Mucosa of descending colon (tissue), 3 donors: ENCODE measurements at regions not wholly inside any gene's neighbourhood (a gene's known extent, or its start where the extent isn't known, plus 50 kb on each side); places are given as distances from the start of the nearest gene placed in this dataset.

Source experiments
- ATAC-seq: fragments of 200-7000 bp; cut with Tn5 transposase; one replicate; pipeline ENCODE4 v1.9.1; 2020; ENCODE audit warnings: mild to moderate bottlenecking, moderate library complexity
- DNase-seq, 3 donors: peaks; one replicate each; pipeline ENCODE4 v3.0.0-alpha.2; 2020
- H3K36me3 ChIP-seq: fragments of 200-600 bp; one replicate; pipeline ENCODE4 v1.8.0; 2021; ENCODE audit warnings: low read depth, mild to moderate bottlenecking
- H3K4me1 ChIP-seq: fragments of 200-600 bp; one replicate; pipeline ENCODE4 v1.8.0; 2021; ENCODE audit warnings: low read depth, mild to moderate bottlenecking
- H3K4me3 ChIP-seq: fragments of 200-600 bp; one replicate; pipeline ENCODE4 v1.8.0; 2021; ENCODE audit warnings: mild to moderate bottlenecking
- H3K9me3 ChIP-seq: fragments of 200-600 bp; one replicate; pipeline ENCODE4 v1.8.0; 2021; ENCODE audit warnings: mild to moderate bottlenecking
- CTCF ChIP-seq: fragments of 200-600 bp; IDR thresholded peaks from one replicate; pipeline ENCODE4 v1.8.0; 2022; ENCODE audit warnings: antibody characterized with exemption, mild to moderate bottlenecking
- intact Hi-C, 2 donors: fragments of 100-400 bp; cut with DNase I in 1 of 2; cut with micrococcal nuclease in 1 of 2; formaldehyde crosslinking; loops; one replicate each; pipeline versions ENCODE4 v1.11.0 to v1.11.1; 2022; cut with DNase I, micrococcal nuclease
- donor health status: DM: no; HTN: no; CAD: no; lungs with moderate emphysema.
- donor health status: DM: no; HTN: no; CAD: no.
- donor health status: DM: no; HTN: yes; CAD: no.

- DNase-seq (no peak), ATAC-seq (no peak)
- intact Hi-C loops: no loop called here
- Histone ChIP-seq H3K4me1 (no peaks in the 10 kb centered on the region), H3K4me3 (no peak overlapping the region), H3K36me3 (no peaks in the 10 kb centered on the region), H3K9me3 (no peaks in the 10 kb centered on the region)
- TF ChIP-seq CTCF: no peak
Observed at GRCh38 chr6:144867761-144868160, 582.6 kb downstream of the UTRN start.

GRCh38 chr6:144870782-144871181 lies 585.6 kb downstream of the UTRN start:
- intact Hi-C loops: no loop called here
- no peak for TF ChIP-seq CTCF
- no peak overlapping the region for H3K4me3 ChIP-seq
- no peaks in the 10 kb centered on the region for H3K4me1 ChIP-seq
- H3K9me3 ChIP-seq: no peaks in the 10 kb centered on the region
- DNase-seq (no peak), ATAC-seq (no peak)
- H3K36me3 ChIP-seq: no peaks in the 10 kb centered on the region

- intact Hi-C loops: no loop called here
- no peak overlapping the region for H3K4me3 ChIP-seq
- no peaks in the 10 kb centered on the region for H3K4me1 ChIP-seq
- ATAC-seq (no peak), DNase-seq (no peak)
- H3K36me3 ChIP-seq: no peaks in the 10 kb centered on the region
- H3K9me3 ChIP-seq: no peaks in the 10 kb centered on the region
- no peak for TF ChIP-seq CTCF
Observed at GRCh38 chr6:144873623-144874378, 588.7 kb downstream of the UTRN start.

- Histone ChIP-seq H3K4me3 (no peak overlapping the region), H3K9me3 (no peaks in the 10 kb centered on the region), H3K4me1 (no peaks in the 10 kb centered on the region), H3K36me3 (no peaks in the 10 kb centered on the region)
- TF ChIP-seq CTCF: no peak
- intact Hi-C loops: no loop called here
- no peak for DNase-seq
- no peak for ATAC-seq
Observed at GRCh38 chr6:144876689-144877088, 591.6 kb downstream of the UTRN start.

- no peak overlapping the region for H3K4me3 ChIP-seq
- H3K4me1 ChIP-seq: no peaks in the 10 kb centered on the region
- ATAC-seq (no peak), DNase-seq (no peak)
- no peak for TF ChIP-seq CTCF
- H3K36me3 ChIP-seq: no peaks in the 10 kb centered on the region
- no peaks in the 10 kb centered on the region for H3K9me3 ChIP-seq
- intact Hi-C loops: no loop called here
Observed at GRCh38 chr6:144877118-144877517, 592.0 kb downstream of the UTRN start.

GRCh38 chr6:144878577-144878976 lies 593.4 kb downstream of the UTRN start:
- intact Hi-C loops: no loop called here
- H3K4me3 ChIP-seq: no peak overlapping the region
- ATAC-seq (no peak), DNase-seq (no peak)
- H3K4me1 ChIP-seq: no peaks in the 10 kb centered on the region
- no peak for TF ChIP-seq CTCF
- no peaks in the 10 kb centered on the region for H3K36me3 ChIP-seq
- no peaks in the 10 kb centered on the region for H3K9me3 ChIP-seq
